NAMALWA (cell line): ENCODE measurements at regions not wholly inside any gene's neighbourhood (a gene's known extent, or its start where the extent isn't known, plus 50 kb on each side); places are given as distances from the start of the nearest gene placed in this dataset.
"Not testable (repeated sequence)": the region's sequence is repeated elsewhere in the genome, so short reads cannot be mapped to it uniquely, and the experiment has no call there.

Experiments used
- DNase-seq: peaks from one replicate; pipeline ENCODE4 v3.0.0-alpha.2; 2015; ENCODE audit warnings: low spot score

GRCh38 chrX:46226422-46226821 lies 318.8 kb downstream of the ZNF674 start:
- DNase-seq, result no peak

- DNase-seq, result not testable (repeated sequence)
Measured at GRCh38 chrX:46223499-46223898, 321.7 kb downstream of the ZNF674 start.

GRCh38 chrX:46220822-46221221 lies 324.4 kb downstream of the ZNF674 start:
- DNase-seq, result no peak

GRCh38 chrX:46218373-46218772 lies 326.8 kb downstream of the ZNF674 start:
- no peak for DNase-seq

GRCh38 chrX:46216406-46216805 lies 328.8 kb downstream of the ZNF674 start:
- no peak for DNase-seq

GRCh38 chrX:46211079-46211478 lies 334.1 kb downstream of the ZNF674 start:
- no peak for DNase-seq

GRCh38 chrX:46209768-46210167 lies 335.5 kb downstream of the ZNF674 start:
- DNase-seq, result no peak

- DNase-seq, result no peak
Measured at GRCh38 chrX:46209037-46209436, 336.2 kb downstream of the ZNF674 start.

- no peak for DNase-seq
Measured at GRCh38 chrX:46208225-46208854, 336.9 kb downstream of the ZNF674 start.

GRCh38 chrX:46204721-46205422 lies 340.3 kb downstream of the ZNF674 start:
- DNase-seq, result no peak

GRCh38 chrX:46202733-46203514 lies 342.3 kb downstream of the ZNF674 start:
- no peak for DNase-seq

GRCh38 chrX:46200413-46200812 lies 344.8 kb downstream of the ZNF674 start:
- DNase-seq, result no peak

GRCh38 chrX:46198858-46199257 lies 346.4 kb downstream of the ZNF674 start:
- DNase-seq, result no peak

- not testable (repeated sequence) for DNase-seq
Measured at GRCh38 chrX:46186811-46187106, 358.5 kb downstream of the ZNF674 start.

- no peak for DNase-seq
Measured at GRCh38 chrX:46185923-46186810, 359.1 kb downstream of the ZNF674 start.

- no peak for DNase-seq
Measured at GRCh38 chrX:46184749-46185148, 360.5 kb downstream of the ZNF674 start.

GRCh38 chrX:46180258-46180687 lies 364.9 kb downstream of the ZNF674 start:
- DNase-seq, result no peak

- DNase-seq, result no peak
Measured at GRCh38 chrX:46179748-46180147, 365.5 kb downstream of the ZNF674 start.

GRCh38 chrX:46178763-46179162 lies 366.5 kb downstream of the ZNF674 start:
- no peak for DNase-seq

GRCh38 chrX:46173159-46173558 lies 372.1 kb downstream of the ZNF674 start:
- no peak for DNase-seq

- DNase-seq, result not testable (repeated sequence)
Measured at GRCh38 chrX:46171457-46171856, 373.8 kb downstream of the ZNF674 start.

- DNase-seq, result no peak
Measured at GRCh38 chrX:46169808-46170207, 375.4 kb downstream of the ZNF674 start.
